ENCODE measurements at regions not wholly inside any gene's neighbourhood (a gene's known extent, or its start where the extent isn't known, plus 50 kb on each side); places are given as distances from the start of the nearest gene placed in this dataset.

- TF ChIP-seq EZH2phosphoT487 (IDR thresholded peaks at IDR 0.05; ENCODE audit: low read length): no peak
- TF ChIP-seq, protein P1, sequence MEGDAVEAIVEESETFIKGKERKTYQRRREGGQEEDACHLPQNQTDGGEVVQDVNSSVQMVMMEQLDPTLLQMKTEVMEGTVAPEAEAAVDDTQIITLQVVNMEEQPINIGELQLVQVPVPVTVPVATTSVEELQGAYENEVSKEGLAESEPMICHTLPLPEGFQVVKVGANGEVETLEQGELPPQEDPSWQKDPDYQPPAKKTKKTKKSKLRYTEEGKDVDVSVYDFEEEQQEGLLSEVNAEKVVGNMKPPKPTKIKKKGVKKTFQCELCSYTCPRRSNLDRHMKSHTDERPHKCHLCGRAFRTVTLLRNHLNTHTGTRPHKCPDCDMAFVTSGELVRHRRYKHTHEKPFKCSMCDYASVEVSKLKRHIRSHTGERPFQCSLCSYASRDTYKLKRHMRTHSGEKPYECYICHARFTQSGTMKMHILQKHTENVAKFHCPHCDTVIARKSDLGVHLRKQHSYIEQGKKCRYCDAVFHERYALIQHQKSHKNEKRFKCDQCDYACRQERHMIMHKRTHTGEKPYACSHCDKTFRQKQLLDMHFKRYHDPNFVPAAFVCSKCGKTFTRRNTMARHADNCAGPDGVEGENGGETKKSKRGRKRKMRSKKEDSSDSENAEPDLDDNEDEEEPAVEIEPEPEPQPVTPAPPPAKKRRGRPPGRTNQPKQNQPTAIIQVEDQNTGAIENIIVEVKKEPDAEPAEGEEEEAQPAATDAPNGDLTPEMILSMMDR (IDR thresholded peaks at IDR 0.05; ENCODE audit: low read length): peak; percentile 29
- no peak for TF ChIP-seq EZH2 (optimal IDR thresholded peaks at IDR 0.05; ENCODE audit: low read depth, low read length)
These were observed 65.9 kb upstream of the WSCD2 start for GRCh38 chr12:108063192-108063591.
